HG03066 (cell line): ENCODE measurements at regions not wholly inside any gene's neighbourhood (a gene's known extent, or its start where the extent isn't known, plus 50 kb on each side); places are given as distances from the start of the nearest gene placed in this dataset.
"Not testable (repeated sequence)": the region's sequence is repeated elsewhere in the genome, so short reads cannot be mapped to it uniquely, and the experiment has no call there.

Experiments
- ATAC-seq: cut with Tn5 transposase; IDR thresholded peaks from one replicate; pipeline ENCODE4 v1.9.1; 2021; ENCODE audit warnings: low read depth; ENCODE audit not compliant: unreplicated experiment

DNA sequence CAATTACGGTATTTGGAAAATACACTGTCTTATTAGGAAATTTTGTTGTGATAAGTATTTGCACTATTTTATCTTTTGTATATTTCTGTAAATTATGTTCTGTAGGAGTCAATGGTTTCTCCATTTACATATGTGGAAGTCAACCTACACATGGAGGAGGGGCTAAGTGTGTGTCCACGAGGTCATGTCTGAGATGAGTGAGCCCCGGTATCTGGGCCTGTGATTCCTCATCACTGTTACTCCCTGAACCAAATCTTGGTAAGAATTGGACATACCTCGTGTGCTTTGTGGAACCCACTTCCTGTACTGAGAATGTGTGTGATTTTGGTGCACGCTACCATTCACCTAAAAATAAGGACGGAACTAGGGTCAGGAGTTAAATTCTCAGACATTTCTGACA, 1105.5 kb downstream of the TMEM121 start:
- no peak for ATAC-seq

DNA sequence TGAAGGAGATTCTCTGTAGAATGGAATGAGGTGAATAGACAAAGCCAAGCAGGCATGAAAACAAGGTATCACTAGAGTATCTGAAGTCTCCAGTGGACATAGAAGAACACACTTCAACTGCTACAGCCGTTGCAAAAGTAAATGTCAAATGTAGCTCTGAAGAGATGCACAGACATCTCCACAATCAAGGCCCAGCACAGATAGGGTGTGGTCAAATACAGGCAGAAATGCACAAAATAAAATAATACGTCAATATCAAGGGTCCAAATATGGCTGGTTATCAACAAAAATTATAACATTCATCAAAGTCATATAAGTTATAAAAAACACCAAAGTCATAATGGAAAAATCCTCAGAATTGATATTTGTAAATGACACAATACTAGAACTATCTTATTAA, 1107.3 kb downstream of the TMEM121 start:
- ATAC-seq = no peak

DNA sequence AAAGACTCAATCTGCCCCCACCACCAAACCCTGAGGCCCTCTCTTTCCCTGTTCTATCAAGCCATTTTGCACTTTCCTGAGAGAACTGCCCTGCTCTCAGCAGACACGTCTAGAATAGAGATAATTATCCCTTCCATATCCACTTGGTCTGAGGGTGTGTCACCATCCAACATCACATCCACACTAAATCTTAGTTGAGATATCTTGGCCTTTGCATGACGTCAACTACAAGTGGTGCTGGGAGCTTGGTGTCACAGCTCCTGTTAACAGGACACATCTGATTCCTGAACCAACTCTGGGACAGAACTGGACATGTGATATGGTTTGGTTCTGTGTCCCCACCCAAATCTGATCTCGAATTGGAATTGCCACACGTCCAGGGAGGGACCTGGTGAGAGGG, 1109.2 kb downstream of the TMEM121 start:
- no peak for ATAC-seq

DNA sequence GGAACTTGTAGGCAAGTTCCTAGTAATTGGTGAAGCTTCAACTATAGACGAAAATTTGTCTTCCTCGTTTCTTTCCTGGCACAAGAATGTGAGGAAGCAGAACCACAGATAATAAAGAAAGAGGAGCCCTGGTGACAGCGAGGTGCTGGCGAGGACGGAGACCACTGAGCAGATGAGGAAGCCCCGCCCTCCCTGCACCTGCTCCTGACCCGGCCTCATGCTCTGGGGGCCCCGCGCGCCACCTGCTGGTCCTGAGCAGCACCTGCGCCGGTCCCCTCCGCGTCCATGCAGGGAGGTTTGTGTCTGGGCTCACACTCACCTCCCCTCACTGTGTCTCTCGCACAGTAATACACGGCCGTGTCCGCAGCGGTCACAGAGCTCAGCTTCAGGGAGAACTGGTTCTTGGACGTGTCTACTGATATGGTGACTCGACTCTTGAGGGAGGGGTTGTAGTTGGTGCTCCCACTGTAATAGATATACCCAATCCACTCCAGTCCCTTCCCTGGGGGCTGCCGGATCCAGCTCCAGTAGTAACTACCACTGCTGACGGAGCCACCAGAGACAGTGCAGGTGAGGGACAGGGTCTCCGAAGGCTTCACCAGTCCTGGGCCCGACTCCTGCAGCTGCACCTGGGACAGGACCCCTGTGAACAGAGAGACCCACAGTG, 1112.5 kb downstream of the TMEM121 start:
- not testable (repeated sequence) for ATAC-seq

DNA sequence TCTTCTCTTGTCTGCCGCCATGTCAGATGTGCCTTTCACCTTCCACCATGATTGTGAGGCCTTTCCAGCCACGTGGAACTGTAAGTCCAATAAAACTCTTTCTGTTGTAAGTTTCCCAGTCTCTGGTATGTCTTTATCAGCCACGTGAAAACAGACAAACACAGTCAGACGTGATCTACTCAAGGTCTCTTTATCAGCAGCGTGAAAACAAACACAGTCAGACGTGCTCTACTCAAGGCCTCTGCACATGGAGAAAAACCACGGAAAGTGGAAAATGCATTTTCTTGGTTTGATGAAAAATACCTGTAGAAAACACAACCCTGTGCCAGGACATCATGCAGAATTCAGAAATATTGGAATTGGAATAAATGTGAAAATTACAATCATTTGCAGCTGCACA, 1115.7 kb downstream of the TMEM121 start:
- no peak for ATAC-seq

DNA sequence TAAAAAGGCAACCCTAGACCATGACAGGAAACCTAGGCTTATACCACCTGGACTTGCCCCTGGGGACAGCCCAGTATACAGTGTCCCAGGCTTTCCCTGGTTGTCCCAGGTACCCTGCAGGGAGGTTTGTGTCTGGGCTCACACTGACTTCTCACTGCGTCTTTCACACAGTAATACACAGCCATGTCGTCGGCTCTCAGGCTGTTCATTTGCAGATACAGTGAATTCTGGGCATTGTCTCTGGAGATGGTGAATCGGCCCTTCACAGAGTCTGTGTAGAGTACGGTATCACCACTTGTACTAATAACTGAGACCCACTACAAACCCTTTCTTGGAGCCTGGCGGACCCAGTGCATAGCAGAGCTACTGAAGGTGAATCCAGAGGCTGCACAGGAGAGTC, 1116.6 kb downstream of the TMEM121 start:
- ATAC-seq = not testable (repeated sequence)

DNA sequence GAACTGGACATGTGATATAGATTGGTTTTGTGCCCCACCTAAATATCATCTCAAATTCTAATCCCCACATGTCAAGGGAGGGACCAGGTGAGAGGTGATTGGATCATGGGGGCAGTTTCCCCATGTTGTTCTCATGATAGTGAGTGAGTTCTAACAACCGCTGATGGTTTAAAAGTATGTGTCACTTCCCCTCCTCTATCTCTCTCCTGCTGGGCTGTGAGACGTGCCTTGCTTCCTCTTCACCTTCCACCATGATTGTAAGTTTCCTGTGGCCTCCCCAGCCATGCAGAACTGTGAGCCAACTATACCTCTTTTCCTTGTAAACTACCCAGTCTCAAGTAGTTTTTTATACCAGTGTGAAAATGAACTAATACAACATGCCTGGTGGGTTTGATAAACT, 1122.5 kb downstream of the TMEM121 start:
- not testable (repeated sequence) for ATAC-seq

DNA sequence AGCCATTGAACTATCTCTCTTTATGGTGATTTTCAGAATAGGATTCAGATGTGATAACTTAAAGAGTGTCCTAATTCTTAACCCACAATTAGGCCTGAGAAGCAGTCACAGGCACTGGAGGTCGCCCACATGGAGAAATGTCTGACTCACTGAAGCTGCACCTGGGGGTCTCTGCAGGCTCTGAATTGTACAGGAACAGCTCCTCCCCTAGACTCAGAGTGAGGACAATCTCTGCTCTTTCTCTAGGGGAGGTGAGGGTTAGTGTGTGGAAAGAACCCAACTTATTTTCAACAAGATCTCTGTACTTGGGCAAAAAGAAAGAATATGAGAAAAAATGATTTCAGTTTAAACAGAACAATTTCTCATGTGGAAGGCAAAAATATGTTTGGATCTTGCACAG, 1124.6 kb downstream of the TMEM121 start:
- no peak for ATAC-seq

DNA sequence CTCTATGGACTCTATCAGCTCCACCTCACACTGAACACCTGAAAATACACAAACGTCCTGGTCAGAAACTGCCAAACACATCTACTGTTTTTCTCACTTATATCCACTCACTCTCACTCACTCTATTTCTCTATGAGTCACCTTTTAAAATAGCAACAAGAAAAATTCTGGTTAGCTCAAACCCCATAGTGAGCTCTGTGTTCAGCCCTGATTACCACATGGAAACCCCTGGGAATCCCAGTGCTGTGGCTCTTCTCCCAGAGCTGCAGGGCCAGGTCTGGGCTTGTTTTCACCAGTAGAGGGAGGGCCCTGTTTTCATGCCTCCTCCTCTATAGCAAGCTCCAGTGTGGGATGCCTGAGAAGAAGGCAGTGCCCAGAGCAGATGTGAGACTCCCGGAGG, 1126.1 kb downstream of the TMEM121 start:
- no peak for ATAC-seq

DNA sequence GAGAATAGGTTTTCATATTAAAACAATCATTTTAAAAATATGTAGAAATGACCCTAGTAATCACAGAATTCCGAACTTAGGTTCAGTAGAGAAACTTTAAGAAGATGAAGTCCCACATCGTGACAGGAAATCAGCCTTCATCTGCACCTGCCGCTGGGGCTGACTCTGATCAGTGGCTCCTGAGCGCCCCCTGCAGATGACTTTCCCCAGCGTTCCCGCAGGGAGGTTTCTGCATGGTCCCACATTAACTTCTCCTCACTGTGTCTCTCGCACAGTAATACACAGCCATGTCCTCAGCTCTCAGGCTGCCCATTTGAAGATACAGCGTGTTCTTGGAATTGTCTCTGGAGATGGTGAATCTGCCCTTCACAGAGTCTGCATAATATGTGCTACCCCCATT, 1131.1 kb downstream of the TMEM121 start:
- ATAC-seq = no peak

DNA sequence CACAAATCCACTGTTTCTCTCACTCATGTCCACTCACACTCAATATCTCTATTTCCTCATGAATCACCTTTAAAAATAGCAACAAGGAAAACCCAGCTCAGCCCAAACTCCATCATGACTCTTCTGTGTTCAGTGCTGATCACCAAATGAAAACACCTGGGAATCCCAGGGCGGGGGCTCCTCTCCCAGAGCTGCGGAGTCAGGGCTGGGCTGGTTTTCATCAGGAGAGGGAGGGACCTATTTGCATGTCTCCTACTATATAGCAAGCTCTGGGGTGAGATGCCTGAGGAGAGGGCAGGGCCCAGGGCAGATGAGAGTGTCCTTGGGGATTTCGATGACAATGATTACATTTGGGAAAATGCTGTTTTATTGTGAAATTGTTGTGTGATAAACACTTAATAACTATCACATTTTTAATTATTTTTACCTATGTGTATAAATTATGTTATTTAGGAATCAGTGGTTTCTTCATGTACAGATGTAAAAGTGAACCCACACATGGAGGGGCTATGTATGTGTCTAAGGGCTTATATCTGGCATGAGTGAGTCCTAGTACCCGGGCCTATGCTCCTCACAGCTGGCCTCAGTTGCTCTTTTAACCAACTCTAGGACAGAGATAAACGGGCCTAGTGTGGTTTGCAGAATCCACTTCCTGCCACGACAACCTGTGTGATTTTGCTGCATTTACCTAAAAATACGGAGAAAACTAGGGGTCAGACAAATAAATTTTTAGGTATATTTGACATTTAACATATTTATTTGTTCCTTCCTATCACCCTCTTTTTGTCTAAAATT, 1131.9 kb downstream of the TMEM121 start:
- ATAC-seq = not testable (repeated sequence)

DNA sequence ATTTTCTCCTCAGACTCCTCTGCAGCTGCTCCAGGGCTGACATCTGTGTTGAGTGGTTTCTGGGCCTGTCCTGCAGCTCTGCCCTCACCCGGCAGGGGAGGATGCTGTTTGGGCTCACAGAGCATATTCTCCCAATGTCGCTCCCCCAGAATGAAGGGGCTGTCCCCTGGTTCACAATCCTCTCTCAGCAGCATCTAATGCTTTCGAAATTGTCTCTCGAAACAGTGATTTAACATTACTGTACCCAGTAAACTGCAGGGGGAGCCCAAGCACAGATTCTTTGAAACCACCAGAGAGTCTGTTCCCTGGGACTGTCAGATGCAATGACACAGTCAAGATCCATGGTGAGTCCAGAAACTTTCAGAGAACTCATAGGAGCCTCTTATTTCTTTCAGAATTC, 1135.2 kb downstream of the TMEM121 start:
- not testable (repeated sequence) for ATAC-seq

DNA sequence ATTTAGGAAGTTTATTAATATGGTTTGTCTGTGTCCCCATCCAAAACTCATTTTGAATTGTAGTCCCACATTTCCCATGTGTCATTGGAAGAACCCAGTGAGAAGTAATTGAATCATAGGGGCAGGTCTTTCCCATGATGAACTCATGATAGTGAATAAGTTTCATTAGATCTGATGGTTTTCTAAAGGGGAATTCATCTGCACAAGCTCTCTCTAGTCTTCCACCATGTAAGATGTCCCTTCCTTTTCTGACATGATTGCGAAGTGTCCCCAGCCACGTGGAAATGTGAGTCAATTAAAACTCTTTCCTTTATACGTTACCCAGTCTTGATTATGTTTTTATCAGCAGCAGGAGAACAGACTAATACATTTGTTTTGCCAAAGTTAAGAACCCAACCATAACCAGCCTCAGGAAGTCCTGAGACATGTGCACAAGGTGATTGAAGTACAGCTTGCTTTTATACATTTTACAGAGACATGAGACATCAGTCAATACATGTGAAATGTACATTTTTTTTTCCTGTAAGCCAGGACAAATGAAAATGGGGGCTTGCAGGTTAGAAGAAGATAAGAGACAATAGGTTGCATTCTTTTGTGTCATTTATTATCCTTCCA, 1136.7 kb downstream of the TMEM121 start:
- no peak for ATAC-seq

DNA sequence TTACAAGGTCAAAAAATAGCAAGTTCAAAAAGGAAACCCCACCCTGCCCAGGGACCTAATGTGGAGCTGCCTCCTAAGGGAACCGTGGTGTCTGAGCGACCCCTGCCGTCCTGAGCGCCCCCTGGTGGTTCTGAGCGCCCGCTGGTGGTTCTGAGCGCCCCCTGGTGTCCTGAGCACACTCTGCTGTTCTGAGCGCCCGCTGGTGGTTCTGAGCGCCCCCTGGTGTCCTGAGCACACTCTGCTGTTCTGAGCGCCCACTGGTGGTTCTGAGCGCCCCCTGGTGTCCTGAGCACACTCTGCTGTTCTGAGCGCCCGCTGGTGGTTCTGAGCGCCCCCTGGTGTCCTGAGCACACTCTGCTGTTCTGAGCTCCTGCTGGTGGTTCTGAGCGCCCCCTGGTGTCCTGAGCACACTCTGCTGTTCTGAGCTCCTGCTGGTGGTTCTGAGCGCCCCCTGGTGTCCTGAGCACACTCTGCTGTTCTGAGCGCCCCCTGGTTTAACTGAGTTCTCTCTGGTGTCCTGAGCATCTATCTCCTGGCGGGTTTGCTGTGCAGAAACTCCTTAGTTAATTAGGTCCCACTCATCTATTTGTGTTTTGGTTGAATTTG, 1137.5 kb downstream of the TMEM121 start:
- ATAC-seq = not testable (repeated sequence)

DNA sequence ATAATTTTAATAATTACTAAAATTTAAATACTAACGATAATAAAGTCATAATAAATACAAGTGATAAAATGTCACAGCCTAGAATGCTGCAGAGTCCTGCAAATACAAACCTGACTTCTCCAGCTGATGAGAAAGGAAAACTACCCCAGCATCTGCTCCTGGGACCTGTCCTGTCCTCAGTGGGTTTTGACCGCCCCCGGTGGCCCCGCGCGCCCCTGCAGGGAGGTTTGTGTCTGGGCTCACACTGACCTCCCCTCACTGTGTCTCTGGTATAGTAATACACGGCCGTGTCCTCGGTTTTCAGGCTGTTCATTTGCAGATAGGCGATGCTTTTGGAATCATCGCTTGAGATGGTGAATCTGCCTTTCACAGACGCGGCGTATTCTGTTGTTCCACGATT, 1139.4 kb downstream of the TMEM121 start:
- no peak for ATAC-seq

DNA sequence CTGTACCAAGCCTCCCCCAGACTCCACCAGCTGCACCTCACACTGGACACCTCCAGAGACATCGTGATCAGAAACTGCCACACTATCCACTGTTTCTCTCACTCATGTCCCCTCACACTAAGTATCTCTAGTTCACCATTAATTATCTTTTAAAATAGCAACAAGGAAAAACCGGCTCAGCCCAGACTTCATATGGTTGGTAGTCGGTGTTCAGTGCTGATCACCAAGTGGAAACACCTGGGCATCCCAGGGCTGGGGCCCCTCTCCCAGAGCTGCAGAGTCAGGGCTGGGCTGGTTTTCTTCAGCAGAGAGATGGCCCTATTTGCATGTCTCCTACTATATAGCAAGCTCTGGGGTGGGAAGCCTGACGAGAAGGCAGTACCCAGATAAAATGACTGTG, 1140.0 kb downstream of the TMEM121 start:
- ATAC-seq = no peak

DNA sequence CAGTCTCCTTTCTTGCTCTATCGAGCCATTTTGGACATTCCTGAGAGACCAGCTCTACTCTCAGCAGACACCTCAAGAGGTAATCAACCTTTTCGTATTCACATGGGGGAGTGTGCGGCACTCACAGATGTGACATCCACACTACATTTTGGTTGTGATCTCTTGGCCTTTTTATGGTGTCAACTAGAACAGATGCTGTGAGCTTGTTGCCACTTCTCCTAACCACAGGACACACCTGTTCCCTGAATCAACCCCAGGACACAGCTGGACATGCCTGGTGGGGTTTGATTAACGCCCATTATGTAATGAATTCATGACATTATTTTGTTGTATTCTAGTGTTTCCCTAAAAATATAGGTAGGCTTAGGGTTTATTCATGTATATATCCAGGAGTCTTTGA, 1143.6 kb downstream of the TMEM121 start:
- ATAC-seq = no peak

DNA sequence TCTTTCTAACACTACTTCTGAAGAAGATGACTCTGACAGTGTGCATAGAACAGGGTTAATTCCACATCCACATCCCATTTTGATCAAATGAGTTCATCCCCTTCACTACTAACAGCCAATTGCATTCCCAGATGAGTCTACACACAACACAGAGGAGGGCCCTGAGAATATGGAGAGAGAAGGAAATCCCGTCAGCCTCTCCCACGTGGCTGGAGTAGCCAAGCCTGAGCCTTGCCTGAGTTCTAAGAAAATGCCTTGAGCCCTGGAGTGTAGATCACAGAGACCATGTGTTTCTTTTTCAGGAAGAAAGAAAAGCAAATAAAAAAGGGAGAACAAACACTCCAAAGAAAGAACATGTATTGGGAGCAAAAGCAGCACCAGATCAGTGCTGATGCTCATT, 1147.7 kb downstream of the TMEM121 start:
- ATAC-seq = not testable (repeated sequence)

DNA sequence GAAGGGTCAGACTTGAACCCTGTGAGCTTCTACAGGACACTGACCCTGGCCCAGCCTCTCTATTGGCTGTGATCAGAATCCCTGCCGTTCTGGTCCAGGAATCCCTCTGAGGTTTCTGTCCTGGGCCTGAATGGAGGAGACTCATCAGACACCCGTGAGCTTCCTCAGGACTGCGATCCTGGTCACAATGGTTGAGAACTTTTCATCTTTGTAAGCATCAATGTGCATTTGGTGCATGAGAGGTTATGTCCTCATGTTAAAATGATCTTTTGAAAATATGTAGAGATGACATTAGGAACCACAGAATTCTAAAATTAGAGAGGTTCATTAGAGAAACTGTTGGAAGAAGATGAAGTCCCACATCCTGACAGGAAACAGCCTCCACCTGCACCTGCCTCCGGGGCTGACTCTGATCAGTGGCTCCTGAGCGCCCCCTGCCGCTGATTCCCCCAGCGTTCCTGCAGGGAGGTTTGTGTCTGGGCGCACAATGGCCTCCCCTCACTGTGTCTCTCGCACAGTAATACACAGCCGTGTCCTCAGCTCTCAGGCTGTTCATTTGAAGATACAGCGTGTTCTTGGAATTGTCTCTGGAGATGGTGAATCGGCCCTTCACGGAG, 1148.2 kb downstream of the TMEM121 start:
- not testable (repeated sequence) for ATAC-seq

DNA sequence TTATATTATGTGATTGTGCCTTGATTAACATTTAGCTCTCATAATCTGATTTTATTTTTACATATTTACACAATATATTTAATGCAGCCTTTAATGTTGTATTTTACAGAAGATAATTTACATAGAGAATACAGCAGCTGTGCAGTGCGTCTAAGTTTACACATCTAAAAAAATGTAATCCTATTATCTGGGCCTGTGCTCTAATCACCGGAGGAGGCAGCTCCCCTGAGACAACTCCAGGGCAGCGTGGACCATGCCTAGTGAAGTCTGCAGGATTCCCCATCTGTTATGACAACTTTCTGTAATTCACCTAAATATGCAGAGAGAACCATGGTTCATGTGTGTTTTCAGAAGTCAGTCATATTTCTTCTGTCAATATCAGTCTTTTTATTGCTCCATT, 1149.3 kb downstream of the TMEM121 start:
- ATAC-seq = not testable (repeated sequence)

DNA sequence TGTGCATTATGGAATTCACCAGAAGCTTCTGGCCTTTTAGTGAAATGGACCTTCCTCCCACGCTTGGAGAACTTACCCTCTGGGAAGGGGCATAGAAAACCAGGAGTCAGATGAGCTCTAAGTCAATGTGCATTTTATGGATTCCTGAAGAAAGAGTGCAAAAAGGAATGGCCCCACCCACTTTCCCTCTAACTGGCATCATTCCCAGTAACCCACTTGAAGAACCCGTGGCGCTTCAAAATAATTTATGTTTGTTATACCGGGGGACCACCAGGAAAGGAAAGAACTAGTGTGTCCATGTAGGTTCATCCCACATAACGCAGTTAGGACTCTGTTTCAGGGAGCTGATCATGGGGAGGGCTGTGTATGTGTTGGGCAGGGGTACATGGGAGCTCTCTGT, 1153.4 kb downstream of the TMEM121 start:
- ATAC-seq = no peak
